Gastrocnemius medialis (tissue), 4 donors: ENCODE measurements at regions not wholly inside any gene's neighbourhood (a gene's known extent, or its start where the extent isn't known, plus 50 kb on each side); places are given as distances from the start of the nearest gene placed in this dataset.

Source experiments
- ATAC-seq, 2 donors: fragments of 150-250 bp; one replicate each; pipeline ENCODE4 v1.9.1; 2016
- DNase-seq, 2 donors: peaks; one replicate each; pipeline ENCODE4 v3.0.0-alpha.2; 2019
- H3K27ac ChIP-seq, 4 donors: fragments of 200-600 bp; sonication (generic); 1 replicate in 1 of 4; 2 replicates in 3 of 4; pipeline ENCODE4 v1.5.1; 2016 to 2018; ENCODE audit warnings: mild to moderate bottlenecking in 2 of 4, moderate library complexity in 1 of 4
- H3K27me3 ChIP-seq, 3 donors: fragments of 200-600 bp; sonication (generic) in 2 of 3; 1 replicate in 1 of 3; 2 replicates in 2 of 3; pipeline versions ENCODE4 v1.5.1 to v1.6.0; 2016 to 2019; ENCODE audit warnings: mild to moderate bottlenecking in 1 of 3, moderate library complexity in 1 of 3
- H3K36me3 ChIP-seq, 2 donors: fragments of 200-600 bp; sonication (generic) in 1 of 2; one replicate each; pipeline ENCODE4 v1.5.1; 2017 to 2018
- H3K4me1 ChIP-seq, 2 donors: fragments of 200-600 bp; sonication (generic) in 1 of 2; one replicate each; pipeline ENCODE4 v1.5.1; 2016 to 2017; ENCODE audit warnings: mild to moderate bottlenecking in 2 of 2
- H3K4me3 ChIP-seq, 4 donors: fragments of 200-600 bp; sonication (generic) in 3 of 4; 1 replicate in 1 of 4; 2 replicates in 3 of 4; pipeline ENCODE4 v1.5.1; 2016 to 2019; ENCODE audit warnings: mild to moderate bottlenecking in 2 of 4
- H3K9me3 ChIP-seq, 3 donors: fragments of 200-600 bp; sonication (generic) in 2 of 3; 1 replicate in 1 of 3; 2 replicates in 2 of 3; pipeline ENCODE4 v1.5.1; 2016 to 2019
- POLR2A ChIP-seq, 2 donors: fragments of 450-650 bp; IDR thresholded peaks; one replicate each; pipeline ENCODE4 v1.6.1; 2017; ENCODE audit warnings: antibody characterized with exemption in 2 of 2, mild to moderate bottlenecking in 2 of 2, moderate library complexity in 2 of 2
- in situ Hi-C, 4 donors: fragments of 200-750 bp; cut with MboI; loops; one replicate each; pipeline versions ENCODE4 v1.15.0 to v1.8.0; 2017; ENCODE audit warnings: low sequenced_read_pairs in 4 of 4
- intact Hi-C: fragments of 100-400 bp; cut with DNase I; formaldehyde crosslinking; loops from one replicate; pipeline ENCODE4 v1.15.1; 2023; ENCODE audit warnings: low total_unique reads
- TF ChIP-seq, protein P1 (sequence below), 5 experiments: fragments of 450-650 bp in 3 of 5; fragments of 200-600 bp in 2 of 5; sonication (generic) in 2 of 5; IDR thresholded peaks in 4 of 5; conservative IDR thresholded peaks in 1 of 5; 1 replicate in 4 of 5; 2 replicates in 1 of 5; pipeline ENCODE4 v1.5.1; 2016 to 2019; ENCODE audit warnings: antibody characterized with exemption in 5 of 5, mild to moderate bottlenecking in 3 of 5, moderate library complexity in 3 of 5

DNA sequence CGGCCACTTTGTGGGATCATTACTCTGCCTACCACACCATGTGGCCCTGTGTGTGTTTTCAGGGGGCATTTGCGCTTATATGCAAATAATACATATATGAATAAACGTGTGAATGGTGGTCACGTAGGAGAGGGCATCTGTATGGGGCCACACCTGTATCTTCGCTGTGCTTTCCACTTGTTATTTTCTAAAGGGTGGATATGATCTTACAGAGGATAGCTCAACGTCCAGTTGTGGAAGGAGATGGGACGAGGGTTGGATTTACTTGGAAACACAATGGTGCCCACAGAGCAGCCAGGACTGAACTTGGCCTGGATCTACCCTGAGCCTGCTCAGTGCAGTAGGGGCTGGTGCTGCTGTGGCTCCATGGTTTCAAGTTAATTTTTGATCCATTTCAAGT lies 93.3 kb downstream of the YTHDF1 start:
- no peak for ATAC-seq
- intact Hi-C loops = no loop called here
- no peak overlapping the region for H3K27ac ChIP-seq
- H3K4me1 ChIP-seq = no peaks in the 10 kb centered on the region
- no peaks in the 10 kb centered on the region for H3K9me3 ChIP-seq
- in situ Hi-C loops = no loop called here
- H3K4me3 ChIP-seq = no peak overlapping the region
- no peak for TF ChIP-seq POLR2A (IDR thresholded peaks at IDR 0.05)
- TF ChIP-seq, protein P1, sequence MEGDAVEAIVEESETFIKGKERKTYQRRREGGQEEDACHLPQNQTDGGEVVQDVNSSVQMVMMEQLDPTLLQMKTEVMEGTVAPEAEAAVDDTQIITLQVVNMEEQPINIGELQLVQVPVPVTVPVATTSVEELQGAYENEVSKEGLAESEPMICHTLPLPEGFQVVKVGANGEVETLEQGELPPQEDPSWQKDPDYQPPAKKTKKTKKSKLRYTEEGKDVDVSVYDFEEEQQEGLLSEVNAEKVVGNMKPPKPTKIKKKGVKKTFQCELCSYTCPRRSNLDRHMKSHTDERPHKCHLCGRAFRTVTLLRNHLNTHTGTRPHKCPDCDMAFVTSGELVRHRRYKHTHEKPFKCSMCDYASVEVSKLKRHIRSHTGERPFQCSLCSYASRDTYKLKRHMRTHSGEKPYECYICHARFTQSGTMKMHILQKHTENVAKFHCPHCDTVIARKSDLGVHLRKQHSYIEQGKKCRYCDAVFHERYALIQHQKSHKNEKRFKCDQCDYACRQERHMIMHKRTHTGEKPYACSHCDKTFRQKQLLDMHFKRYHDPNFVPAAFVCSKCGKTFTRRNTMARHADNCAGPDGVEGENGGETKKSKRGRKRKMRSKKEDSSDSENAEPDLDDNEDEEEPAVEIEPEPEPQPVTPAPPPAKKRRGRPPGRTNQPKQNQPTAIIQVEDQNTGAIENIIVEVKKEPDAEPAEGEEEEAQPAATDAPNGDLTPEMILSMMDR (IDR thresholded peaks at IDR 0.05 in 4 of 5, conservative IDR thresholded peaks at IDR 0.05 in 1 of 5) = no peak
- peaks cover 14 to 22% (median 20%) of the 10 kb centered on the region in 3 donors for H3K27me3 ChIP-seq
- no peaks in the 10 kb centered on the region for H3K36me3 ChIP-seq
- DNase-seq = no peak

DNA sequence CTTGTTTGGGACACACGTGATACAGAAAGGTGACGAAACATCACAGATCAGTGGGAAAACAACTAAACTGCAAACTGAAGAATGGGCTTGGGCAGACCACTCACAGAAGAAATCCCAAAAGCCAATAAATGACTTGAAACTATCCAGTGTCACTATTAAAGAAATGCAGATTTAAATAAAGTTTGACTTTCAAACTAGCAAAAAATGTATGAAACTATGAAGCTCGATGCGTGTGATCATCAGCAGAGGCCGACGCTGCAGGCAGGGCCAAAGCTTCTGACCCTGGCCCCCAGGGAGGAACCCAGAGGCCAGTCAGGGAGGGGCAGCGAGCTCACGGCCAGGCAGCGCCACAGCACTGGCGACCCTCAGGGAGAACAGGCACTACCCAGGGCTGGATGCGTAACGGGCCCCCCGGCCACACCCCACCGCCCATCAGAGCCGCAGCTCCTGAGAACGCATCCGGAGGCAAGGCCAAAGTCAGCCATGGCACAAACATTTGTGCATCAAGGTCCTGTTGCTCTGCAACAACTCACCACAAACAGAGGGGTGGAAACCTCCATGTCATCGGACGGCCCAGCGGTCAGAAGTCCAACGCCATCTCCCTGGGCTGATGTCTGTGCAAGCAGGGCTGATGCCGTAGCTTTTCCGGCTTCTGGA lies 94.1 kb downstream of the YTHDF1 start:
- Histone ChIP-seq H3K4me3 (no peak overlapping the region), H3K36me3 (no peaks in the 10 kb centered on the region), H3K27me3 (peaks cover 15 to 22% (median 16%) of the 10 kb centered on the region in 3 donors), H3K9me3 (no peaks in the 10 kb centered on the region), H3K27ac (no peak overlapping the region), H3K4me1 (no peaks in the 10 kb centered on the region)
- no peak for DNase-seq
- intact Hi-C loops = no loop called here
- in situ Hi-C loops = no loop called here
- ATAC-seq = no peak
- TF ChIP-seq, protein P1 (IDR thresholded peaks at IDR 0.05 in 4 of 5, conservative IDR thresholded peaks at IDR 0.05 in 1 of 5) = no peak
- no peak for TF ChIP-seq POLR2A (IDR thresholded peaks at IDR 0.05)

DNA sequence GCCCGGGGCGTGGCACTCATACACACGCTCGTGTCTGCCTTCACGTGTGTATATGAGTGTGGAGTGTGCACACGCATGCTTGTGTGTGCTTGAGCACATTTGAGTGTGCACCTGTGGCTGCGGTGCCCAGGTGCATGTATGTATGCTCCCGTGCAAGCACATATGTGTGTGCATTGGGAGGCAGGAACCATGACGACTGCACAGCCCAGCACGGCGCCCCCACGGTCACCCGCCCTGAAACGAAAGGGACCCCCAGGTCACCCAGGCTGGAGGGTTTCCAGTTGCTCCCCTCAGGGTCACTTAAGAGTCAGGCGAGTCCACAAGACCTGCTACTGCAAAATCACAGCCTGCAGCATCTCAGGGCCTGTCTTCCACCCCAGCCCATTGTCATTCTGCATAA lies 94.7 kb downstream of the YTHDF1 start:
- no peak for ATAC-seq
- TF ChIP-seq, protein P1 (IDR thresholded peaks at IDR 0.05 in 4 of 5, conservative IDR thresholded peaks at IDR 0.05 in 1 of 5) = no peak
- no peak for TF ChIP-seq POLR2A (IDR thresholded peaks at IDR 0.05)
- in situ Hi-C loops = no loop called here
- Histone ChIP-seq H3K36me3 (no peaks in the 10 kb centered on the region), H3K27ac (no peak overlapping the region), H3K9me3 (no peaks in the 10 kb centered on the region), H3K4me3 (no peak overlapping the region), H3K4me1 (no peaks in the 10 kb centered on the region), H3K27me3 (peaks cover 15 to 22% (median 19%) of the 10 kb centered on the region in 3 donors)
- DNase-seq = no peak
- intact Hi-C loops = no loop called here

DNA sequence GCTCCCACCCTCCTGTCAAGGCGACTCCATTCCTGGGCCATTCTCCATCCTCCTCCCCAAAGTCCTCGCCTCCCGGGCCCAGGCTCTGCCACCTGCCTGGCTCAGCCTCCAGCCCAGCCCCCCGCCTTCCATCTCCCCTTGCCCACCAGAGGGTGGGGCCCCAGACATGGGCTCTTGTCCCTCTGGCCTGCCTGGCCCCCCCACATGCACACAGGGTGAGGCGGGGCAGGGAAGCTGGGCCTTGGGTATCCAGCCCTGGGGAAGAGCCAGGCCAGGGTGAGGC lies 95.2 kb downstream of the YTHDF1 start:
- no peak for ATAC-seq
- H3K27me3 ChIP-seq = peaks cover 15 to 27% (median 16%) of the 10 kb centered on the region in 3 donors
- no peak for DNase-seq
- TF ChIP-seq, protein P1 (IDR thresholded peaks at IDR 0.05 in 4 of 5, conservative IDR thresholded peaks at IDR 0.05 in 1 of 5) = no peak
- H3K4me1 ChIP-seq = no peaks in the 10 kb centered on the region
- in situ Hi-C loops = no loop called here
- H3K9me3 ChIP-seq = no peaks in the 10 kb centered on the region
- H3K27ac ChIP-seq = no peak overlapping the region
- intact Hi-C loops = no loop called here
- no peak overlapping the region for H3K4me3 ChIP-seq
- no peaks in the 10 kb centered on the region for H3K36me3 ChIP-seq
